Testis (tissue), 2 donors: ENCODE measurements at regions not wholly inside any gene's neighbourhood (a gene's known extent, or its start where the extent isn't known, plus 50 kb on each side); places are given as distances from the start of the nearest gene placed in this dataset.

ENCODE experiments used
- DNase-seq: peaks from one replicate; pipeline ENCODE4 v3.0.0-alpha.2; 2019
- H3K27ac ChIP-seq, 2 donors: fragments of 200-600 bp; sonication (generic); one replicate each; pipeline ENCODE4 v1.5.1; 2019
- H3K27me3 ChIP-seq: fragments of 200-600 bp; sonication (generic); one replicate; pipeline ENCODE4 v1.5.1; 2019
- H3K36me3 ChIP-seq: fragments of 200-600 bp; sonication (generic); one replicate; pipeline ENCODE4 v1.5.1; 2017; ENCODE audit warnings: low read depth; ENCODE audit errors: missing control alignments
- H3K4me1 ChIP-seq: fragments of 200-600 bp; sonication (generic); one replicate; pipeline ENCODE4 v1.5.1; 2019
- H3K4me3 ChIP-seq, 2 donors: fragments of 200-600 bp; sonication (generic); one replicate each; pipeline ENCODE4 v1.5.1; 2017 to 2019
- H3K9me3 ChIP-seq: fragments of 200-600 bp; sonication (generic); one replicate; pipeline ENCODE4 v1.5.1; 2017
- CTCF ChIP-seq, 3 experiments: fragments of 450-650 bp in 2 of 3; fragments of 200-600 bp in 1 of 3; sonication (generic) in 1 of 3; IDR thresholded peaks; one replicate each; pipeline ENCODE4 v1.5.1; 2016 to 2019; ENCODE audit warnings: antibody characterized with exemption in 3 of 3, mild to moderate bottlenecking in 2 of 3, moderate library complexity in 1 of 3
- POLR2A ChIP-seq: fragments of 450-650 bp; IDR thresholded peaks from one replicate; pipeline ENCODE4 v1.6.1; 2017; ENCODE audit warnings: antibody characterized with exemption, mild to moderate bottlenecking, moderate library complexity
- WGBS, 2 donors: methylation state at CpG; one replicate each; pipeline ENCODE4 v1.1.5; 2018; 5-methylcytosine and 5-hydroxymethylcytosine counted together
- intact Hi-C: fragments of 100-400 bp; cut with DNase I; formaldehyde crosslinking; loops from one replicate; pipeline ENCODE4 v1.15.1; 2023; ENCODE audit warnings: low total_unique reads

- 37 to 44% methylated on average over 1 of the region's 1 CpG for WGBS, 2 donors
- Histone ChIP-seq H3K4me3 (no peak overlapping the region), H3K27me3 (no peaks in the 10 kb centered on the region), H3K4me1 (no peaks in the 10 kb centered on the region), H3K9me3 (no peaks in the 10 kb centered on the region), H3K27ac (no peak overlapping the region), H3K36me3 (no peaks in the 10 kb centered on the region)
- TF ChIP-seq CTCF (IDR thresholded peaks at IDR 0.05) = no peak
- no peak for TF ChIP-seq POLR2A
- no peak for DNase-seq
- intact Hi-C loops = no loop called here
Measured at GRCh38 chr18:4551001-4551360, 95.9 kb upstream of the DLGAP1 start.

- H3K27ac ChIP-seq = no peak overlapping the region
- TF ChIP-seq CTCF (IDR thresholded peaks at IDR 0.05) (no peak), POLR2A (no peak)
- no peaks in the 10 kb centered on the region for H3K4me1 ChIP-seq
- H3K4me3 ChIP-seq = no peak overlapping the region
- H3K9me3 ChIP-seq = no peaks in the 10 kb centered on the region
- no peak for DNase-seq
- intact Hi-C loops = no loop called here
- no peaks in the 10 kb centered on the region for H3K27me3 ChIP-seq
- H3K36me3 ChIP-seq = no peaks in the 10 kb centered on the region
Measured at GRCh38 chr18:4549164-4549872, 94.2 kb upstream of the DLGAP1 start.

- H3K27me3 ChIP-seq = no peaks in the 10 kb centered on the region
- intact Hi-C loops = no loop called here
- no peaks in the 10 kb centered on the region for H3K4me1 ChIP-seq
- no peaks in the 10 kb centered on the region for H3K9me3 ChIP-seq
- no peaks in the 10 kb centered on the region for H3K36me3 ChIP-seq
- H3K27ac ChIP-seq = no peak overlapping the region
- TF ChIP-seq CTCF (IDR thresholded peaks at IDR 0.05) (no peak), POLR2A (no peak)
- H3K4me3 ChIP-seq = no peak overlapping the region
- DNase-seq = no peak
- 68 to 79% methylated on average over 6 of the region's 6 CpGs for WGBS, 2 donors
Measured at GRCh38 chr18:4547126-4547525, 92.0 kb upstream of the DLGAP1 start.

GRCh38 chr18:4544142-4544541 is 89.0 kb upstream of the DLGAP1 start:
- Histone ChIP-seq H3K36me3 (no peaks in the 10 kb centered on the region), H3K27me3 (no peaks in the 10 kb centered on the region), H3K4me1 (no peaks in the 10 kb centered on the region), H3K9me3 (no peaks in the 10 kb centered on the region), H3K27ac (no peak overlapping the region), H3K4me3 (no peak overlapping the region)
- intact Hi-C loops = no loop called here
- no peak for DNase-seq
- WGBS, 2 donors = 33 to 73% methylated on average over 6 of the region's 6 CpGs
- TF ChIP-seq POLR2A = no peak
- no peak for TF ChIP-seq CTCF (IDR thresholded peaks at IDR 0.05)

GRCh38 chr18:4543711-4544110 is 88.6 kb upstream of the DLGAP1 start:
- intact Hi-C loops = no loop called here
- no peaks in the 10 kb centered on the region for H3K36me3 ChIP-seq
- no peak for DNase-seq
- no peak overlapping the region for H3K4me3 ChIP-seq
- no peak overlapping the region for H3K27ac ChIP-seq
- TF ChIP-seq CTCF (IDR thresholded peaks at IDR 0.05) (no peak), POLR2A (no peak)
- H3K4me1 ChIP-seq = no peaks in the 10 kb centered on the region
- H3K9me3 ChIP-seq = no peaks in the 10 kb centered on the region
- no peaks in the 10 kb centered on the region for H3K27me3 ChIP-seq
